ENCODE measurements at regions not wholly inside any gene's neighbourhood (a gene's known extent, or its start where the extent isn't known, plus 50 kb on each side); places are given as distances from the start of the nearest gene placed in this dataset.

DNA sequence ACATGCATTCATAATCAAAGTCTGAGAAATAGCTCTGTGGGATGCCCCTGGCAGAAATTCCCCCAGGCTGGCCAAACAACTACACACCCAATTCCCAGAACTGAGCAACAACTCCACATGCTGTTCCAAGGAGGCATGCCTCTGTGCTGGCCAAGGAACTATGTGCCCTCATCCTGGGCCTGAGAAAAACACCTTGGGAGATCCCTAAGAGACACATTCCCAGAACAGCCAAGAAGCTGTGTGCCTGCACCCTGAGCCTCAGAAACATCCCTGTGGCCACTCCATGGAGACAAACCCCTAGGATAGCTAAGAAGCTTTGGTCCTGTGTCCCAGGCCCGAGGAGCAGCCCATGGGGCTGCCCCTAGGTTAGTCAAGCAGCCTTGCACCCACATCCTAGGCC lies 92.3 kb upstream of the MME start:
- Histone ChIP-seq H4K20me1 (ENCODE audit: insufficient read depth, low read length) (no peaks in the 10 kb centered on the region), H3K4me3 (ENCODE audit: low read depth, low read length, poor library complexity, severe bottlenecking) (no peak overlapping the region), H3K36me3 (ENCODE audit: insufficient read depth, low read length) (no peaks in the 10 kb centered on the region), H3K9me3 (ENCODE audit: low read length) (no peaks in the 10 kb centered on the region), H3K9me2 (ENCODE audit: low read depth, low read length) (no peaks in the 10 kb centered on the region), H3K4me1 (ENCODE audit: insufficient read depth, low read length, severe bottlenecking) (peaks cover 5% of the 10 kb centered on the region), H3K27me3 (ENCODE audit: insufficient read depth, low read length) (no peaks in the 10 kb centered on the region), H3K9ac (ENCODE audit: low read length) (no peak overlapping the region), H3K4me2 (ENCODE audit: low read length) (no peak overlapping the region), H3K79me2 (ENCODE audit: insufficient read depth, low read length) (no peaks in the 10 kb centered on the region), H3K27ac (ENCODE audit: low read depth, low read length, poor library complexity, severe bottlenecking) (no peak overlapping the region), H2AFZ (ENCODE audit: low read length) (no peak overlapping the region), H3F3A (ENCODE audit: insufficient read depth, low read length) (no peaks in the 10 kb centered on the region)
- TF ChIP-seq EZH2 (IDR thresholded peaks at IDR 0.05; ENCODE audit: borderline replicate concordance, low read length): no peak
- TF ChIP-seq, protein P1, sequence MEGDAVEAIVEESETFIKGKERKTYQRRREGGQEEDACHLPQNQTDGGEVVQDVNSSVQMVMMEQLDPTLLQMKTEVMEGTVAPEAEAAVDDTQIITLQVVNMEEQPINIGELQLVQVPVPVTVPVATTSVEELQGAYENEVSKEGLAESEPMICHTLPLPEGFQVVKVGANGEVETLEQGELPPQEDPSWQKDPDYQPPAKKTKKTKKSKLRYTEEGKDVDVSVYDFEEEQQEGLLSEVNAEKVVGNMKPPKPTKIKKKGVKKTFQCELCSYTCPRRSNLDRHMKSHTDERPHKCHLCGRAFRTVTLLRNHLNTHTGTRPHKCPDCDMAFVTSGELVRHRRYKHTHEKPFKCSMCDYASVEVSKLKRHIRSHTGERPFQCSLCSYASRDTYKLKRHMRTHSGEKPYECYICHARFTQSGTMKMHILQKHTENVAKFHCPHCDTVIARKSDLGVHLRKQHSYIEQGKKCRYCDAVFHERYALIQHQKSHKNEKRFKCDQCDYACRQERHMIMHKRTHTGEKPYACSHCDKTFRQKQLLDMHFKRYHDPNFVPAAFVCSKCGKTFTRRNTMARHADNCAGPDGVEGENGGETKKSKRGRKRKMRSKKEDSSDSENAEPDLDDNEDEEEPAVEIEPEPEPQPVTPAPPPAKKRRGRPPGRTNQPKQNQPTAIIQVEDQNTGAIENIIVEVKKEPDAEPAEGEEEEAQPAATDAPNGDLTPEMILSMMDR (IDR thresholded peaks at IDR 0.05; ENCODE audit: low read length): no peak

DNA sequence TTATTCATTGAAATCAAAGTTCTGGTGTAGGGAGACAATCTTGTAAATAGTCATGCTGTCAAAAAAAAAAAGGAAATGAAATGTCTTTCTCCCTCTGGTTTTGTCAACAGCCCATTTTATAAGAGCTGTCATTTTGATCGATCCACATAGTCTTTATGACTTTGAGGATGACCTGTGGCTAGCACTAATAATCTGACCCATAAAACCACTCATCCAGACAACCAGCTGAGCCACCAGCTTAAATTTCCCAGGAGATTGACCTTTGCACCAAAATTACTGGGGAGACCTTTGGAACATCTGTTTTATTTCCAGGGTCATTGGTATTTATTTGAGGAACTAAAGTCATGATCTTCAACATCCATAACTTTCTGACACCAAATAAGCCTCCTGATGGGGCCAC lies 98.5 kb upstream of the MME start:
- no peaks in the 10 kb centered on the region for H4K20me1 ChIP-seq (ENCODE audit: insufficient read depth, low read length)
- H3K27ac ChIP-seq (ENCODE audit: low read depth, low read length, poor library complexity, severe bottlenecking): no peak overlapping the region
- no peaks in the 10 kb centered on the region for H3F3A ChIP-seq (ENCODE audit: insufficient read depth, low read length)

DNA sequence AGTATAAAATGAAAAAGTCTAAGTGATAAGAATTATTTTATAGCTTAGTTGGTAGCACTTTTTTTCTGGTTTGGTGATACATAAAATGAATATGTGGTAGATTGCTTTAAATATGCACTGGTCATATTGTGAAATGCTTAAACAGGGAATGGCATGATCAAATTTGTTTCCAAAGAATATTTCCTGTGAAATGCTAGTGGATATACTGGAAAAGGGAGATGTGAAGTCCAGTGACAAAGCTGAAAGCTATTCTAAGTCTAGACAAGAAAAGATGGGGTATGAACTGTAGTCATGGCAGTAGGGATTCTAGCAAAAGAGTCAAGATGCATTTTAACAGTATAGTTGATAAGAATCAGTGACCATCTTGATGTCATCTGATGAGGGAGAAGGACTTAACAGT lies 98.9 kb upstream of the MME start:
- Histone ChIP-seq H3K9ac (ENCODE audit: low read length) (no peak overlapping the region), H3K27ac (ENCODE audit: low read depth, low read length, poor library complexity, severe bottlenecking) (no peak overlapping the region), H2AFZ (ENCODE audit: low read length) (no peak overlapping the region), H3K36me3 (ENCODE audit: insufficient read depth, low read length) (no peaks in the 10 kb centered on the region), H3K79me2 (ENCODE audit: insufficient read depth, low read length) (no peaks in the 10 kb centered on the region), H3K4me2 (ENCODE audit: low read length) (no peak overlapping the region), H4K20me1 (ENCODE audit: insufficient read depth, low read length) (no peaks in the 10 kb centered on the region), H3K27me3 (ENCODE audit: insufficient read depth, low read length) (no peaks in the 10 kb centered on the region), H3F3A (ENCODE audit: insufficient read depth, low read length) (no peaks in the 10 kb centered on the region), H3K4me3 (ENCODE audit: low read depth, low read length, poor library complexity, severe bottlenecking) (no peak overlapping the region), H3K9me3 (ENCODE audit: low read length) (0 out of 2 replicates have a peak, but pooled peaks cover 3% of the 10 kb centered on the region), H3K4me1 (ENCODE audit: insufficient read depth, low read length, severe bottlenecking) (no peaks in the 10 kb centered on the region), H3K9me2 (ENCODE audit: low read depth, low read length) (no peaks in the 10 kb centered on the region)
- TF ChIP-seq, protein P1 (IDR thresholded peaks at IDR 0.05; ENCODE audit: low read length): no peak
- TF ChIP-seq EZH2 (IDR thresholded peaks at IDR 0.05; ENCODE audit: borderline replicate concordance, low read length): no peak

More for the DNA sequence above, 98.5 kb upstream of the MME start:
- H3K9me2 ChIP-seq (ENCODE audit: low read depth, low read length): no peaks in the 10 kb centered on the region
- TF ChIP-seq, protein P1 (IDR thresholded peaks at IDR 0.05; ENCODE audit: low read length): no peak
- TF ChIP-seq EZH2 (IDR thresholded peaks at IDR 0.05; ENCODE audit: borderline replicate concordance, low read length): no peak
- H3K9ac ChIP-seq (ENCODE audit: low read length): no peak overlapping the region
- no peaks in the 10 kb centered on the region for H3K27me3 ChIP-seq (ENCODE audit: insufficient read depth, low read length)
- H3K4me1 ChIP-seq (ENCODE audit: insufficient read depth, low read length, severe bottlenecking): no peaks in the 10 kb centered on the region
- no peak overlapping the region for H3K4me2 ChIP-seq (ENCODE audit: low read length)
- H2AFZ ChIP-seq (ENCODE audit: low read length): no peak overlapping the region
- 0 out of 2 replicates have a peak, but pooled peaks cover 3% of the 10 kb centered on the region for H3K9me3 ChIP-seq (ENCODE audit: low read length)
- no peaks in the 10 kb centered on the region for H3K36me3 ChIP-seq (ENCODE audit: insufficient read depth, low read length)
- no peaks in the 10 kb centered on the region for H3K79me2 ChIP-seq (ENCODE audit: insufficient read depth, low read length)
- H3K4me3 ChIP-seq (ENCODE audit: low read depth, low read length, poor library complexity, severe bottlenecking): no peak overlapping the region

Data from OCI-LY1 (cell line).